SK-N-SH treated with all-trans-retinoic acid at 6 μM for 48 hours (cell line): ENCODE measurements at regions not wholly inside any gene's neighbourhood (a gene's known extent, or its start where the extent isn't known, plus 50 kb on each side); places are given as distances from the start of the nearest gene placed in this dataset.

Source experiments
- ATAC-seq: fragments of 200-7000 bp; cut with Tn5 transposase; 3 replicates; pipeline ENCODE4 v1.9.1; 2020; ENCODE audit warnings: mild to moderate bottlenecking, moderate library complexity
- ARNTL ChIP-seq: fragments of 450-650 bp; formaldehyde crosslinking; IDR thresholded peaks from 2 replicates; pipeline ENCODE4 v1.5.0; 2020; ENCODE audit warnings: low read depth, mild to moderate bottlenecking, moderate library complexity, borderline replicate concordance
- BACH2 ChIP-seq: fragments of 250-450 bp; sonication (Bioruptor Pico); IDR thresholded peaks from 2 replicates; pipeline ENCODE4 v1.9.0; 2021; ENCODE audit warnings: mild to moderate bottlenecking, borderline replicate concordance
- CSDC2 ChIP-seq: fragments of 250-450 bp; sonication (Bioruptor Pico); IDR thresholded peaks from 2 replicates; pipeline ENCODE4 v1.5.0; 2020; ENCODE audit warnings: mild to moderate bottlenecking, moderate library complexity
- ESRRG ChIP-seq: fragments of 250-450 bp; sonication (Bioruptor Pico); IDR thresholded peaks from 2 replicates; pipeline ENCODE4 v1.6.1; 2021; ENCODE audit warnings: mild to moderate bottlenecking
- GLIS3 ChIP-seq: fragments of 250-450 bp; sonication (Bioruptor Pico); IDR thresholded peaks from 2 replicates; pipeline ENCODE4 v1.5.0; 2020; ENCODE audit warnings: mild to moderate bottlenecking, moderate library complexity
- ISL1 ChIP-seq: fragments of 250-450 bp; sonication (Bioruptor Pico); IDR thresholded peaks from 2 replicates; pipeline ENCODE4 v2.1.2; 2022; ENCODE audit warnings: mild to moderate bottlenecking, moderate library complexity
- OSR1 ChIP-seq: fragments of 250-450 bp; sonication (Bioruptor Pico); IDR thresholded peaks from 2 replicates; pipeline ENCODE4 v1.8.0; 2022; ENCODE audit warnings: moderate library complexity, mild to moderate bottlenecking, inconsistent platforms
- PPARA ChIP-seq: fragments of 250-450 bp; sonication (Bioruptor Pico); IDR thresholded peaks from 2 replicates; pipeline ENCODE4 v1.5.0; 2020; ENCODE audit warnings: mild to moderate bottlenecking, borderline replicate concordance
- RARB ChIP-seq: fragments of 250-450 bp; sonication (Bioruptor Pico); IDR thresholded peaks from 2 replicates; pipeline ENCODE4 v1.8.0; 2021; ENCODE audit warnings: mild to moderate bottlenecking, moderate library complexity
- TCF4 ChIP-seq: fragments of 250-450 bp; sonication (Bioruptor Pico); IDR thresholded peaks from 2 replicates; pipeline ENCODE4 v1.8.0; 2021; ENCODE audit warnings: mild to moderate bottlenecking, moderate library complexity, borderline replicate concordance
- TOX ChIP-seq: fragments of 250-450 bp; sonication (Bioruptor Pico); IDR thresholded peaks from 2 replicates; pipeline ENCODE4 v1.8.0; 2021; ENCODE audit warnings: mild to moderate bottlenecking, moderate library complexity, borderline replicate concordance
- ZC3H10 ChIP-seq: fragments of 250-450 bp; sonication (Bioruptor Pico); IDR thresholded peaks from 2 replicates; pipeline ENCODE4 v1.5.1; 2021; ENCODE audit warnings: mild to moderate bottlenecking, moderate library complexity
- ZFP3 ChIP-seq: fragments of 250-450 bp; sonication (Bioruptor Pico); IDR thresholded peaks from 2 replicates; pipeline ENCODE4 v1.5.0; 2020; ENCODE audit warnings: mild to moderate bottlenecking, moderate library complexity
- ZNF565 ChIP-seq: fragments of 450-650 bp; formaldehyde crosslinking; conservative IDR thresholded peaks from 2 replicates; pipeline ENCODE4 v1.5.0; 2020; ENCODE audit warnings: low read depth, mild to moderate bottlenecking, moderate library complexity
- ZNF70 ChIP-seq: fragments of 450-650 bp; formaldehyde crosslinking; IDR thresholded peaks from 2 replicates; pipeline ENCODE4 v1.5.0; 2020; ENCODE audit warnings: mild to moderate bottlenecking, moderate library complexity
- ZNF8 ChIP-seq: fragments of 450-650 bp; formaldehyde crosslinking; IDR thresholded peaks from 2 replicates; pipeline ENCODE4 v1.5.0; 2020; ENCODE audit warnings: mild to moderate bottlenecking, moderate library complexity
- TF ChIP-seq, protein P1 (sequence below): fragments of 250-450 bp; sonication (Bioruptor Pico); IDR thresholded peaks from 2 replicates; pipeline ENCODE4 v1.5.1; 2020; ENCODE audit warnings: low read depth, mild to moderate bottlenecking, moderate library complexity
- TF ChIP-seq, protein P2 (sequence below): fragments of 250-450 bp; sonication (Bioruptor Pico); IDR thresholded peaks from 2 replicates; pipeline ENCODE4 v1.5.1; 2021; ENCODE audit warnings: mild to moderate bottlenecking, moderate library complexity
- TF ChIP-seq, protein P3 (sequence below): fragments of 250-450 bp; sonication (Bioruptor Pico); IDR thresholded peaks from 2 replicates; pipeline ENCODE4 v1.8.0; 2020; ENCODE audit warnings: mild to moderate bottlenecking, moderate library complexity, borderline replicate concordance
- TF ChIP-seq, protein P4 (sequence below): fragments of 250-450 bp; sonication (Bioruptor Pico); IDR thresholded peaks from 2 replicates; pipeline ENCODE4 v1.5.0; 2020; ENCODE audit warnings: mild to moderate bottlenecking, moderate library complexity
- TF ChIP-seq, protein P5 (sequence below): fragments of 250-450 bp; sonication (Bioruptor Pico); IDR thresholded peaks from 2 replicates; pipeline ENCODE4 v1.8.0; 2021; ENCODE audit warnings: low read depth, mild to moderate bottlenecking, moderate library complexity, borderline replicate concordance

DNA sequence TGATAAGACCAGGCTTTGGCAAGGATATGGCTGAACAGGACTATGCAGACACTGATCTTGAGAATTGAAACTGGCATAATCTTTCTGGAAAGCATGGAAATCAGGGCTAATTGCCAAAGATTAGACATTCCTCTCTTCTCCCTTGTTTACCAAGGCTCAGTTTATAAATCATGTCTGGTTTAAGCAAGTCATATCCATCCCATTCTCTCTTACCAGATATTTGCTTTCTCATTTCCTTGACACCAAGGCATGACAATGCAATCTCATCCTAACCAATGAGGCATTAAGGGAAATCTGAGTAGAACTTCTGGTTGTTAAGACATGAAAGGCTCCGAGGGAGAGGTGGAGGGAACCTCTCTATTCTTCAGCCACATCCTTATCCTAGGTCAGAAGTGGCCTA, 110.3 kb upstream of the CEP85L start:
- no peak for ATAC-seq
- TF ChIP-seq ZNF8 (CRISPR knock-in tag) (no peak), ARNTL (no peak), RARB (CRISPR knock-in tag) (no peak), ISL1 (CRISPR knock-in tag) (no peak), OSR1 (CRISPR knock-in tag) (no peak), TCF4 (no peak), ZFP3 (CRISPR knock-in tag) (no peak), ESRRG (CRISPR knock-in tag) (no peak), CSDC2 (CRISPR knock-in tag) (no peak), ZNF565 (no peak), BACH2 (CRISPR knock-in tag) (no peak), PPARA (CRISPR knock-in tag) (no peak)
- TF ChIP-seq, protein P1, sequence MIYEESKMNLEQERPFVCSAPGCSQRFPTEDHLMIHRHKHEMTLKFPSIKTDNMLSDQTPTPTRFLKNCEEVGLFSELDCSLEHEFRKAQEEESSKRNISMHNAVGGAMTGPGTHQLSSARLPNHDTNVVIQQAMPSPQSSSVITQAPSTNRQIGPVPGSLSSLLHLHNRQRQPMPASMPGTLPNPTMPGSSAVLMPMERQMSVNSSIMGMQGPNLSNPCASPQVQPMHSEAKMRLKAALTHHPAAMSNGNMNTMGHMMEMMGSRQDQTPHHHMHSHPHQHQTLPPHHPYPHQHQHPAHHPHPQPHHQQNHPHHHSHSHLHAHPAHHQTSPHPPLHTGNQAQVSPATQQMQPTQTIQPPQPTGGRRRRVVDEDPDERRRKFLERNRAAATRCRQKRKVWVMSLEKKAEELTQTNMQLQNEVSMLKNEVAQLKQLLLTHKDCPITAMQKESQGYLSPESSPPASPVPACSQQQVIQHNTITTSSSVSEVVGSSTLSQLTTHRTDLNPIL = no peak
- TF ChIP-seq, protein P2, sequence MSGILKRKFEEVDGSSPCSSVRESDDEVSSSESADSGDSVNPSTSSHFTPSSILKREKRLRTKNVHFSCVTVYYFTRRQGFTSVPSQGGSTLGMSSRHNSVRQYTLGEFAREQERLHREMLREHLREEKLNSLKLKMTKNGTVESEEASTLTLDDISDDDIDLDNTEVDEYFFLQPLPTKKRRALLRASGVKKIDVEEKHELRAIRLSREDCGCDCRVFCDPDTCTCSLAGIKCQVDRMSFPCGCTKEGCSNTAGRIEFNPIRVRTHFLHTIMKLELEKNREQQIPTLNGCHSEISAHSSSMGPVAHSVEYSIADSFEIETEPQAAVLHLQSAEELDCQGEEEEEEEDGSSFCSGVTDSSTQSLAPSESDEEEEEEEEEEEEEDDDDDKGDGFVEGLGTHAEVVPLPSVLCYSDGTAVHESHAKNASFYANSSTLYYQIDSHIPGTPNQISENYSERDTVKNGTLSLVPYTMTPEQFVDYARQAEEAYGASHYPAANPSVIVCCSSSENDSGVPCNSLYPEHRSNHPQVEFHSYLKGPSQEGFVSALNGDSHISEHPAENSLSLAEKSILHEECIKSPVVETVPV (CRISPR knock-in tag) = no peak
- TF ChIP-seq, protein P3, sequence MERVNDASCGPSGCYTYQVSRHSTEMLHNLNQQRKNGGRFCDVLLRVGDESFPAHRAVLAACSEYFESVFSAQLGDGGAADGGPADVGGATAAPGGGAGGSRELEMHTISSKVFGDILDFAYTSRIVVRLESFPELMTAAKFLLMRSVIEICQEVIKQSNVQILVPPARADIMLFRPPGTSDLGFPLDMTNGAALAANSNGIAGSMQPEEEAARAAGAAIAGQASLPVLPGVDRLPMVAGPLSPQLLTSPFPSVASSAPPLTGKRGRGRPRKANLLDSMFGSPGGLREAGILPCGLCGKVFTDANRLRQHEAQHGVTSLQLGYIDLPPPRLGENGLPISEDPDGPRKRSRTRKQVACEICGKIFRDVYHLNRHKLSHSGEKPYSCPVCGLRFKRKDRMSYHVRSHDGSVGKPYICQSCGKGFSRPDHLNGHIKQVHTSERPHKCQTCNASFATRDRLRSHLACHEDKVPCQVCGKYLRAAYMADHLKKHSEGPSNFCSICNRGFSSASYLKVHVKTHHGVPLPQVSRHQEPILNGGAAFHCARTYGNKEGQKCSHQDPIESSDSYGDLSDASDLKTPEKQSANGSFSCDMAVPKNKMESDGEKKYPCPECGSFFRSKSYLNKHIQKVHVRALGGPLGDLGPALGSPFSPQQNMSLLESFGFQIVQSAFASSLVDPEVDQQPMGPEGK (CRISPR knock-in tag) = no peak

DNA sequence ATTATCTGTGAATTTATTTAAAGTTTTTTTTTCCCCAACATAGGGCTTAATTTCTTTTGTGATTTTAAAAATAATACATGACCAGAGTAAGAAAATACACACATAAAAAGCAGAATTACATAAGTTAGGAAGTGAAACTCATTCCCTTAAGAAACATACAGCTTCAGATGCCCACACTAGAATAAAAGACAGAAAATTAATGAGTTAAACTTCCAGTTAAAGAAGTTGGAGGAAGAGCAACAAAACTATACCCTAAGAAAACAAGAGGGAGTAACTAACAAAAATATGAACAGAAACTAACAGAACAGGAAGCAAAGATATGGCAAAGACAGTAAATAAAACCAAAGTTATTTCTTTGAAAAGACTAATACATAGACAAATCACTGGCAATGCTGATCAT, 107.6 kb upstream of the CEP85L start:
- ATAC-seq = no peak
- TF ChIP-seq, protein P2 (CRISPR knock-in tag) = no peak
- TF ChIP-seq, protein P4, sequence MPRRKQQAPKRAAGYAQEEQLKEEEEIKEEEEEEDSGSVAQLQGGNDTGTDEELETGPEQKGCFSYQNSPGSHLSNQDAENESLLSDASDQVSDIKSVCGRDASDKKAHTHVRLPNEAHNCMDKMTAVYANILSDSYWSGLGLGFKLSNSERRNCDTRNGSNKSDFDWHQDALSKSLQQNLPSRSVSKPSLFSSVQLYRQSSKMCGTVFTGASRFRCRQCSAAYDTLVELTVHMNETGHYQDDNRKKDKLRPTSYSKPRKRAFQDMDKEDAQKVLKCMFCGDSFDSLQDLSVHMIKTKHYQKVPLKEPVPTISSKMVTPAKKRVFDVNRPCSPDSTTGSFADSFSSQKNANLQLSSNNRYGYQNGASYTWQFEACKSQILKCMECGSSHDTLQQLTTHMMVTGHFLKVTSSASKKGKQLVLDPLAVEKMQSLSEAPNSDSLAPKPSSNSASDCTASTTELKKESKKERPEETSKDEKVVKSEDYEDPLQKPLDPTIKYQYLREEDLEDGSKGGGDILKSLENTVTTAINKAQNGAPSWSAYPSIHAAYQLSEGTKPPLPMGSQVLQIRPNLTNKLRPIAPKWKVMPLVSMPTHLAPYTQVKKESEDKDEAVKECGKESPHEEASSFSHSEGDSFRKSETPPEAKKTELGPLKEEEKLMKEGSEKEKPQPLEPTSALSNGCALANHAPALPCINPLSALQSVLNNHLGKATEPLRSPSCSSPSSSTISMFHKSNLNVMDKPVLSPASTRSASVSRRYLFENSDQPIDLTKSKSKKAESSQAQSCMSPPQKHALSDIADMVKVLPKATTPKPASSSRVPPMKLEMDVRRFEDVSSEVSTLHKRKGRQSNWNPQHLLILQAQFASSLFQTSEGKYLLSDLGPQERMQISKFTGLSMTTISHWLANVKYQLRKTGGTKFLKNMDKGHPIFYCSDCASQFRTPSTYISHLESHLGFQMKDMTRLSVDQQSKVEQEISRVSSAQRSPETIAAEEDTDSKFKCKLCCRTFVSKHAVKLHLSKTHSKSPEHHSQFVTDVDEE (CRISPR knock-in tag) = no peak
- TF ChIP-seq CSDC2 (CRISPR knock-in tag) (no peak), ESRRG (CRISPR knock-in tag) (no peak), ZNF70 (CRISPR knock-in tag) (no peak)

DNA sequence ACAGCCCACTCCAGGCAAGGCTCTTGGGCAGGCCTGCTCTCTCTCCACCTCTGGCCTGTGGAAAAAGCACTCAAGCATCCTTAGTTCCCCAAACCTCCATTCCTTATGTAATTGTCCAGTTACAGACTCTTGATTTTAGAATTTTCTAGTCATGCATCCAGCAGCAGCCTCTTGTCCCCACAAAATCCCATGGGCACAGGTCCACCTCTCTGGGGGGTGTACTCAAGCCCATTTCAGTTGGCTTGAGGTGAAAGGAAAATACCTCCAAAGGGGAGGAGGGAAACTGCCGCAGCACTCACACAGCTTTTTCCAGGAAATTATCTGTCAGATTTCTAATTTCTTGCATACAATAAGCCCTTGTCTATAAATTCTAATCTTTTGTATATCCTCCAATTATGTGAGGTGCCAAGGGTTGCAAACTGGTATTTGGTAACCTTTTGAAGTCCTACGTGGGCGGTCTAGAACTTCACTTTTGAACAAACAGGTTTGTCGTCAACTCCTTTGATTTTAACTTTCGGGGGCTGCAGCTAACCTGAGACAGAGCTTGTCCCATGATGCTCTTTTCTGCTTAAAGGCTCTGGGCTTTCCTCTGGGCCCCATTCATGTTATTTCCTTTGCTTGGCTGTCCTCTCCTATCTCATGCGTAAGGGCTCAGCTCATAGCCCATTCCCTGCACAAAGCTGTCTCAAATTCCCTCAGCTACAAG, 104.7 kb upstream of the CEP85L start:
- TF ChIP-seq CSDC2 (CRISPR knock-in tag) = no peak
- TF ChIP-seq ZC3H10 = no peak
- no peak for TF ChIP-seq PPARA (CRISPR knock-in tag)
- no peak for TF ChIP-seq TCF4
- TF ChIP-seq ZNF70 (CRISPR knock-in tag) = no peak
- TF ChIP-seq ISL1 (CRISPR knock-in tag) = no peak
- no peak for TF ChIP-seq ZNF565
- no peak for TF ChIP-seq GLIS3 (CRISPR knock-in tag)
- TF ChIP-seq ARNTL = no peak
- no peak for TF ChIP-seq ZNF8 (CRISPR knock-in tag)
- TF ChIP-seq, protein P5, sequence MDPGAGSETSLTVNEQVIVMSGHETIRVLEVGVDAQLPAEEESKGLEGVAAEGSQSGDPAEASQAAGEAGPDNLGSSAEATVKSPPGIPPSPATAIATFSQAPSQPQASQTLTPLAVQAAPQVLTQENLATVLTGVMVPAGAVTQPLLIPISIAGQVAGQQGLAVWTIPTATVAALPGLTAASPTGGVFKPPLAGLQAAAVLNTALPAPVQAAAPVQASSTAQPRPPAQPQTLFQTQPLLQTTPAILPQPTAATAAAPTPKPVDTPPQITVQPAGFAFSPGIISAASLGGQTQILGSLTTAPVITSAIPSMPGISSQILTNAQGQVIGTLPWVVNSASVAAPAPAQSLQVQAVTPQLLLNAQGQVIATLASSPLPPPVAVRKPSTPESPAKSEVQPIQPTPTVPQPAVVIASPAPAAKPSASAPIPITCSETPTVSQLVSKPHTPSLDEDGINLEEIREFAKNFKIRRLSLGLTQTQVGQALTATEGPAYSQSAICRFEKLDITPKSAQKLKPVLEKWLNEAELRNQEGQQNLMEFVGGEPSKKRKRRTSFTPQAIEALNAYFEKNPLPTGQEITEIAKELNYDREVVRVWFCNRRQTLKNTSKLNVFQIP (CRISPR knock-in tag) = no peak
- TF ChIP-seq, protein P4 (CRISPR knock-in tag) = no peak
- TF ChIP-seq ESRRG (CRISPR knock-in tag) = no peak
- no peak for TF ChIP-seq TOX
- TF ChIP-seq, all 23 proteins: peak for 0
- ATAC-seq = no peak
